ELR (cell line): ENCODE measurements at regions not wholly inside any gene's neighbourhood (a gene's known extent, or its start where the extent isn't known, plus 50 kb on each side); places are given as distances from the start of the nearest gene placed in this dataset.

ENCODE experiments used
- DNase-seq: peaks from one replicate; pipeline ENCODE4 v3.0.0-alpha.2; 2015; ENCODE audit warnings: low read depth

GRCh38 chrX:114332766-114333165 is 251.1 kb upstream of the HTR2C start:
- DNase-seq, result no peak

GRCh38 chrX:114334473-114334982 is 249.4 kb upstream of the HTR2C start:
- DNase-seq, result no peak

- no peak for DNase-seq
These were observed 245.0 kb upstream of the HTR2C start for GRCh38 chrX:114338870-114339269.

GRCh38 chrX:114344756-114345349 is 239.0 kb upstream of the HTR2C start:
- peak; percentile 18 for DNase-seq

- DNase-seq, result no peak
These were observed 222.7 kb upstream of the HTR2C start for GRCh38 chrX:114361076-114361725.

GRCh38 chrX:114363346-114363745 is 220.5 kb upstream of the HTR2C start:
- DNase-seq, result no peak

GRCh38 chrX:114365065-114365834 is 218.6 kb upstream of the HTR2C start:
- no peak for DNase-seq

GRCh38 chrX:114372937-114373336 is 210.9 kb upstream of the HTR2C start:
- no peak for DNase-seq

- no peak for DNase-seq
These were observed 193.6 kb upstream of the HTR2C start for GRCh38 chrX:114390251-114390796.
